ENCODE measurements at regions not wholly inside any gene's neighbourhood (a gene's known extent, or its start where the extent isn't known, plus 50 kb on each side); places are given as distances from the start of the nearest gene placed in this dataset.

DNA sequence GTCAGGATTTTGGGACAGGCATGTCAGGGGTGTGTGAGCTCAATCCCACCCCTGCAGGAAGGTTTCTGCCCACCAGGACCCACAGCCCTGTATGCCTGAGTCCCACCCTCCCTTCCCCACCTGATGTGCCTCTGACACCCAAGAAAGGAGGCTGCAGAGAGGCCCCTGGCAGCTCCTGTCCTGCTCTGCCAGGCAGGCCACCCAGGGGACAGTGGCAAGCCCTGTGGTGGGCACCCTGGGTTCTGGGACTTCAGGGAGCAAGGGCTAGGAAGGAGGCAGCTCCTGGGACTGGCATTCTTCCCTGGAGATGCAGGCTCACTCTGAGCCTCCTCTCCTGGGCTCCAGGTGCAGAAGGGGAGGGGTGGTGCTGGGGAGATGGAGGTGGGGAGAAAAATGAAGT, 234.5 kb upstream of the B3GAT1 start:
- no peaks in the 10 kb centered on the region for H3K4me1 ChIP-seq
- no peaks in the 10 kb centered on the region for H3K79me2 ChIP-seq
- H3K4me2 ChIP-seq (ENCODE audit: low read length): no peak overlapping the region
- H3K27me3 ChIP-seq (ENCODE audit: control insufficient read depth, insufficient read depth, low read length): no peaks in the 10 kb centered on the region
- H3K9me3 ChIP-seq (ENCODE audit: control insufficient read depth, low read length): no peaks in the 10 kb centered on the region
- H2AFZ ChIP-seq: no peak overlapping the region
- TF ChIP-seq, protein P1, sequence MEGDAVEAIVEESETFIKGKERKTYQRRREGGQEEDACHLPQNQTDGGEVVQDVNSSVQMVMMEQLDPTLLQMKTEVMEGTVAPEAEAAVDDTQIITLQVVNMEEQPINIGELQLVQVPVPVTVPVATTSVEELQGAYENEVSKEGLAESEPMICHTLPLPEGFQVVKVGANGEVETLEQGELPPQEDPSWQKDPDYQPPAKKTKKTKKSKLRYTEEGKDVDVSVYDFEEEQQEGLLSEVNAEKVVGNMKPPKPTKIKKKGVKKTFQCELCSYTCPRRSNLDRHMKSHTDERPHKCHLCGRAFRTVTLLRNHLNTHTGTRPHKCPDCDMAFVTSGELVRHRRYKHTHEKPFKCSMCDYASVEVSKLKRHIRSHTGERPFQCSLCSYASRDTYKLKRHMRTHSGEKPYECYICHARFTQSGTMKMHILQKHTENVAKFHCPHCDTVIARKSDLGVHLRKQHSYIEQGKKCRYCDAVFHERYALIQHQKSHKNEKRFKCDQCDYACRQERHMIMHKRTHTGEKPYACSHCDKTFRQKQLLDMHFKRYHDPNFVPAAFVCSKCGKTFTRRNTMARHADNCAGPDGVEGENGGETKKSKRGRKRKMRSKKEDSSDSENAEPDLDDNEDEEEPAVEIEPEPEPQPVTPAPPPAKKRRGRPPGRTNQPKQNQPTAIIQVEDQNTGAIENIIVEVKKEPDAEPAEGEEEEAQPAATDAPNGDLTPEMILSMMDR (IDR thresholded peaks at IDR 0.05): no peak
- no peak overlapping the region for H3K4me3 ChIP-seq (ENCODE audit: low read depth, low read length)
- no peak overlapping the region for H3K9ac ChIP-seq
- H3K27ac ChIP-seq: no peak overlapping the region
- H3K36me3 ChIP-seq (ENCODE audit: control insufficient read depth, insufficient read depth, low read length): no peaks in the 10 kb centered on the region

- no peak overlapping the region for H3K4me3 ChIP-seq (ENCODE audit: low read depth, low read length)
- no peaks in the 10 kb centered on the region for H3K27me3 ChIP-seq (ENCODE audit: control insufficient read depth, insufficient read depth, low read length)
- no peak overlapping the region for H3K4me2 ChIP-seq (ENCODE audit: low read length)
- H3K36me3 ChIP-seq (ENCODE audit: control insufficient read depth, insufficient read depth, low read length): no peaks in the 10 kb centered on the region
- no peak overlapping the region for H2AFZ ChIP-seq
- no peaks in the 10 kb centered on the region for H3K9me3 ChIP-seq (ENCODE audit: control insufficient read depth, low read length)
- no peak overlapping the region for H3K27ac ChIP-seq
- H3K79me2 ChIP-seq: no peaks in the 10 kb centered on the region
- no peak overlapping the region for H3K9ac ChIP-seq
- TF ChIP-seq, protein P1 (IDR thresholded peaks at IDR 0.05): no peak
- H3K4me1 ChIP-seq: no peaks in the 10 kb centered on the region
Observed at GRCh38 chr11:134645576-134645975, 233.5 kb upstream of the B3GAT1 start.

- Histone ChIP-seq H3K27ac (no peak overlapping the region), H3K9me3 (ENCODE audit: control insufficient read depth, low read length) (no peaks in the 10 kb centered on the region), H3K4me2 (ENCODE audit: low read length) (no peak overlapping the region), H3K9ac (no peak overlapping the region), H3K36me3 (ENCODE audit: control insufficient read depth, insufficient read depth, low read length) (no peaks in the 10 kb centered on the region), H3K4me1 (no peaks in the 10 kb centered on the region), H2AFZ (no peak overlapping the region), H3K79me2 (no peaks in the 10 kb centered on the region), H3K27me3 (ENCODE audit: control insufficient read depth, insufficient read depth, low read length) (no peaks in the 10 kb centered on the region), H3K4me3 (ENCODE audit: low read depth, low read length) (no peak overlapping the region)
- TF ChIP-seq, protein P1 (IDR thresholded peaks at IDR 0.05): no peak
Observed at GRCh38 chr11:134644476-134645456, 232.7 kb upstream of the B3GAT1 start.

- no peaks in the 10 kb centered on the region for H3K79me2 ChIP-seq
- no peak overlapping the region for H2AFZ ChIP-seq
- TF ChIP-seq, protein P1 (IDR thresholded peaks at IDR 0.05): no peak
- H3K4me1 ChIP-seq: no peaks in the 10 kb centered on the region
- H3K27me3 ChIP-seq (ENCODE audit: control insufficient read depth, insufficient read depth, low read length): no peaks in the 10 kb centered on the region
- H3K4me3 ChIP-seq (ENCODE audit: low read depth, low read length): no peak overlapping the region
- no peak overlapping the region for H3K27ac ChIP-seq
- no peaks in the 10 kb centered on the region for H3K36me3 ChIP-seq (ENCODE audit: control insufficient read depth, insufficient read depth, low read length)
- H3K9me3 ChIP-seq (ENCODE audit: control insufficient read depth, low read length): no peaks in the 10 kb centered on the region
- no peak overlapping the region for H3K4me2 ChIP-seq (ENCODE audit: low read length)
- H3K9ac ChIP-seq: no peak overlapping the region
Observed at GRCh38 chr11:134643115-134644012, 231.3 kb upstream of the B3GAT1 start.

All from parathyroid adenoma (tissue), 2 donors.